Endothelial cell of umbilical vein (primary cell): ENCODE measurements at regions not wholly inside any gene's neighbourhood (a gene's known extent, or its start where the extent isn't known, plus 50 kb on each side); places are given as distances from the start of the nearest gene placed in this dataset.

Source experiments
- CTCF ChIP-seq, 2 donors: IDR thresholded peaks; 1 replicate in 1 of 2; 2 replicates in 1 of 2; pipeline ENCODE4 v1.5.1; 2011; ENCODE audit warnings: low read length in 2 of 2, mild to moderate bottlenecking in 2 of 2, moderate library complexity in 2 of 2, control low read depth in 1 of 2, inconsistent platforms in 1 of 2, low read depth in 1 of 2; ENCODE audit not compliant: insufficient read depth in 1 of 2; ENCODE audit errors: extremely low read depth in 1 of 2
- EZH2 ChIP-seq: IDR thresholded peaks from 2 replicates; pipeline ENCODE4 v1.6.1; 2012; ENCODE audit warnings: borderline replicate concordance, low read depth, mild to moderate bottlenecking, moderate library complexity, low read length, inconsistent platforms; ENCODE audit not compliant: severe bottlenecking
- GATA2 ChIP-seq: IDR thresholded peaks from 2 replicates; pipeline ENCODE4 v1.7.0; 2011; ENCODE audit warnings: low read depth, mild to moderate bottlenecking, moderate library complexity, mixed read lengths, low read length; ENCODE audit not compliant: insufficient read length, insufficient read depth
- MYC ChIP-seq: IDR thresholded peaks from one replicate; pipeline ENCODE4 v1.6.1; 2011; ENCODE audit warnings: mild to moderate bottlenecking, low read depth, low read length
- POLR2A ChIP-seq: IDR thresholded peaks from 2 replicates; pipeline ENCODE4 v1.6.1; 2012; ENCODE audit warnings: low read depth, mild to moderate bottlenecking, control low read depth, low read length
- POLR2AphosphoS5 ChIP-seq: IDR thresholded peaks from 2 replicates; pipeline ENCODE4 v1.6.1; 2012; ENCODE audit warnings: low read depth, mild to moderate bottlenecking, control low read depth, low read length, moderate library complexity; ENCODE audit not compliant: insufficient read depth
- TF ChIP-seq, protein P1 (sequence below): IDR thresholded peaks from 2 replicates; pipeline ENCODE4 v1.6.1; 2011; ENCODE audit not compliant: insufficient read depth, insufficient read length

GRCh38 chr11:116189408-116190170 lies 583.2 kb downstream of the BUD13 start:
- TF ChIP-seq CTCF (IDR thresholded peaks at IDR 0.05; ENCODE audit: extremely low read depth in 1 of 2, insufficient read depth in 1 of 2, low read depth in 1 of 2, low read length in 2 of 2) (no peak), EZH2 (no peak), MYC (no peak), POLR2AphosphoS5 (no peak), GATA2 (no peak), POLR2A (no peak)
- TF ChIP-seq, protein P1, sequence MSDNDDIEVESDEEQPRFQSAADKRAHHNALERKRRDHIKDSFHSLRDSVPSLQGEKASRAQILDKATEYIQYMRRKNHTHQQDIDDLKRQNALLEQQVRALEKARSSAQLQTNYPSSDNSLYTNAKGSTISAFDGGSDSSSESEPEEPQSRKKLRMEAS = no peak
